Nephron progenitor cell (in vitro differentiated cells): ENCODE measurements at regions not wholly inside any gene's neighbourhood (a gene's known extent, or its start where the extent isn't known, plus 50 kb on each side); places are given as distances from the start of the nearest gene placed in this dataset.

Experiments
- DNase-seq: peaks from one replicate; pipeline ENCODE4 v3.0.0; 2021
- H3K27ac Mint-ChIP-seq: 2 replicates; pipeline ENCODE4 v1.8.0; 2021; ENCODE audit warnings: mild to moderate bottlenecking, moderate library complexity, mixed read lengths
- H3K27me3 Mint-ChIP-seq: 2 replicates; pipeline ENCODE4 v1.8.0; 2021; ENCODE audit warnings: mild to moderate bottlenecking, low read depth, mixed read lengths; ENCODE audit not compliant: poor library complexity
- H3K36me3 Mint-ChIP-seq: 2 replicates; pipeline ENCODE4 v1.8.0; 2021; ENCODE audit warnings: low read depth, mixed read lengths
- H3K4me1 Mint-ChIP-seq: 2 replicates; pipeline ENCODE4 v1.8.0; 2021; ENCODE audit warnings: mixed read lengths
- H3K4me3 Mint-ChIP-seq: 2 replicates; pipeline ENCODE4 v1.8.0; 2021; ENCODE audit warnings: mild to moderate bottlenecking, moderate library complexity, mixed read lengths
- H3K9me3 Mint-ChIP-seq: 2 replicates; pipeline ENCODE4 v1.8.0; 2021; ENCODE audit warnings: mild to moderate bottlenecking, moderate library complexity, mixed read lengths
- TF ChIP-seq, protein P1 (sequence below): fragments of 200-600 bp; sonication (generic); IDR thresholded peaks from 2 replicates; pipeline ENCODE4 v1.5.0; 2021; ENCODE audit warnings: antibody characterized with exemption

GRCh38 chr1:177705839-177706238 lies 264.0 kb downstream of the SEC16B start:
- H3K36me3 Mint-ChIP-seq = no peaks in the 10 kb centered on the region
- H3K27ac Mint-ChIP-seq = no peak overlapping the region
- TF ChIP-seq, protein P1, sequence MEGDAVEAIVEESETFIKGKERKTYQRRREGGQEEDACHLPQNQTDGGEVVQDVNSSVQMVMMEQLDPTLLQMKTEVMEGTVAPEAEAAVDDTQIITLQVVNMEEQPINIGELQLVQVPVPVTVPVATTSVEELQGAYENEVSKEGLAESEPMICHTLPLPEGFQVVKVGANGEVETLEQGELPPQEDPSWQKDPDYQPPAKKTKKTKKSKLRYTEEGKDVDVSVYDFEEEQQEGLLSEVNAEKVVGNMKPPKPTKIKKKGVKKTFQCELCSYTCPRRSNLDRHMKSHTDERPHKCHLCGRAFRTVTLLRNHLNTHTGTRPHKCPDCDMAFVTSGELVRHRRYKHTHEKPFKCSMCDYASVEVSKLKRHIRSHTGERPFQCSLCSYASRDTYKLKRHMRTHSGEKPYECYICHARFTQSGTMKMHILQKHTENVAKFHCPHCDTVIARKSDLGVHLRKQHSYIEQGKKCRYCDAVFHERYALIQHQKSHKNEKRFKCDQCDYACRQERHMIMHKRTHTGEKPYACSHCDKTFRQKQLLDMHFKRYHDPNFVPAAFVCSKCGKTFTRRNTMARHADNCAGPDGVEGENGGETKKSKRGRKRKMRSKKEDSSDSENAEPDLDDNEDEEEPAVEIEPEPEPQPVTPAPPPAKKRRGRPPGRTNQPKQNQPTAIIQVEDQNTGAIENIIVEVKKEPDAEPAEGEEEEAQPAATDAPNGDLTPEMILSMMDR = no peak
- no peak overlapping the region for H3K4me3 Mint-ChIP-seq
- no peaks in the 10 kb centered on the region for H3K9me3 Mint-ChIP-seq
- DNase-seq = no peak
- H3K27me3 Mint-ChIP-seq = peaks cover 25% of the 10 kb centered on the region
- peaks cover 22% of the 10 kb centered on the region for H3K4me1 Mint-ChIP-seq

DNA sequence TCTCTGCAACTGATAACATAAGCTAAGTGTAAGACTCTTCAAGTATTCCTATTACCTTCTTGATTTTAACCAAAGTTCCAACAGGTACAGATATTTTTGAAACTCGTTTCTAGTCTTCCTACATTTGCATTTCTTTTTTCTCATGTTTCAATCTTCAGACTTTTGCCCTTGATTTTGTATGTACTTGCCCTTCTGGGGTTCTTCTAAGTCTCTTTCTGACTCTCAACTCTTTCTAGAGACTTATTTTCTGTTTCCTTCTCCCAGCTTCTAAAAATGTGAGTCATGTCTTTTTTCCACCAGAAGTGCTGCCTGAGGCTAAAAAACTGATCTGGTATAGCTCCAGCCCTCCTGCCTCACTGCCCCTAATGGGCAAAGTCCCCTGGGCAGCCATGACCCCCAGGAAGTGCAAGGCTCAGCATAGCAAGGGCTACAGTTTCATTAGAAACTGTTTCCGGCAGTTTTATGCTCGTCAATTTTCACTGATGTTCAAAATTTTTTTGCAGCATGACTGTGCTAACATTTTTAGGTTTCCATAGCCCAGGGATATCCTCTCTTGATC lies 265.9 kb downstream of the SEC16B start:
- Mint-ChIP-seq H3K9me3 (no peaks in the 10 kb centered on the region), H3K4me1 (peaks cover 11% of the 10 kb centered on the region), H3K4me3 (no peak overlapping the region), H3K36me3 (no peaks in the 10 kb centered on the region), H3K27me3 (peaks cover 15% of the 10 kb centered on the region), H3K27ac (no peak overlapping the region)
- TF ChIP-seq, protein P1 = no peak
- DNase-seq = no peak

DNA sequence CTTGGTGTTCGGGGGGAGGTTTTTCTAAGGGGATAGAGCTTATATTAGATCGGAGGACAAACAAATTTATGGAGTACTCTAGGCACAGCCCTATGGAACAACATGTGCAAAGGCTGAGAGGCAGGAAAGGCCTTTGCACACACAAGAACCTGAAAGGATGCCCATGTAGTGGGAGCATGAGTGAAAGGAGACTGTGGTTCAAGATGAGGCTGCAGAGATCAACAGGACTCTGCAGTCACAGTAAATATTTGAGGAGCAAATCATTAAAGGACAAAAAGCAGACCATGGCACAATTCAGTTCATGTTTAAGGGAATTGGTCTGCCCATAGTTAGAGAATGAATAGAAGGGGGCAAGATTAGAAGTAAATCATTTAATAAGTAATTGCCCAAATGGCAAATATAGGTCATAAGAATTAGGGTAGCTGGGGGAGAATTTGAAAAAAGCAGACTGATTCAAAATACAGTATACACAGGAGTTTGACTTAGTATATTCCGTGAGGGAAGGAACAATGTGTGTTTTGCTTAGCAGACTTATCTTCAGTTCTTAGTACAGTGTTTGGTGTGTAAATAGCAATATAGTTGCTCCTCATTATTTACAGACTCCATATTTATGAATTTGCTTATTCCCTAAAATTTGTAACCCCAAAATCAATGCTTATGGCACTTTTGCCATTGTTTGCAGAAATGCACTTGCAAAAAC lies 268.1 kb downstream of the SEC16B start:
- no peaks in the 10 kb centered on the region for H3K9me3 Mint-ChIP-seq
- no peaks in the 10 kb centered on the region for H3K4me1 Mint-ChIP-seq
- TF ChIP-seq, protein P1 = no peak
- H3K36me3 Mint-ChIP-seq = no peaks in the 10 kb centered on the region
- no peak for DNase-seq
- H3K27me3 Mint-ChIP-seq = peaks cover 15% of the 10 kb centered on the region
- H3K4me3 Mint-ChIP-seq = no peak overlapping the region
- H3K27ac Mint-ChIP-seq = no peak overlapping the region

GRCh38 chr1:177700856-177701255 lies 269.0 kb downstream of the SEC16B start:
- Mint-ChIP-seq H3K27me3 (peaks cover 15% of the 10 kb centered on the region), H3K36me3 (no peaks in the 10 kb centered on the region), H3K27ac (no peak overlapping the region), H3K9me3 (no peaks in the 10 kb centered on the region), H3K4me1 (no peaks in the 10 kb centered on the region), H3K4me3 (no peak overlapping the region)
- DNase-seq = no peak
- TF ChIP-seq, protein P1 = no peak

DNA sequence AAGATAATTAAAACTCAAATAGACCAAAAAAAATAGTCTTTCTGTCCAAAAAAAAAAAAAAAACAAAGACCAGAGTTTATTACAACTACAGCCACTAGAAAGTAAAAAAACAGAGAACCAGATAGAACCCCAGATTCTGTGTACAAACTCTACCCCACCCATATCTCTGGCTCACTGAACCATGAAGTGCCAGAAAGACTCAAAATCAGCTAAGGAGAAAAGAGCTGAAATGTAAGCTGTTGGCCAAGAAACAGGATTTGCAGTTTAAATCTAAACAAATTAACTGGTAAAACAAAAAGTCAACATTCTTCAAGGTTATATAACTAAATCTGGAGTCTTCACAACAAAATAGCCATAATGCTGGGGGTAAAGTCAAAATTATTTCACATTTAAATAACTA lies 278.9 kb downstream of the SEC16B start:
- Mint-ChIP-seq H3K9me3 (peaks cover 38% of the 10 kb centered on the region), H3K4me3 (no peak overlapping the region), H3K36me3 (peaks cover 13% of the 10 kb centered on the region), H3K4me1 (peaks cover 7% of the 10 kb centered on the region), H3K27me3 (peaks cover 7% of the 10 kb centered on the region), H3K27ac (no peak overlapping the region)
- no peak for DNase-seq
- TF ChIP-seq, protein P1 = no peak

- TF ChIP-seq, protein P1 = no peak
- Mint-ChIP-seq H3K27ac (no peak overlapping the region), H3K27me3 (peaks cover 4% of the 10 kb centered on the region), H3K36me3 (peaks cover 13% of the 10 kb centered on the region), H3K9me3 (peaks cover 22% of the 10 kb centered on the region), H3K4me3 (no peak overlapping the region), H3K4me1 (peaks cover 7% of the 10 kb centered on the region)
- no peak for DNase-seq
These were observed 282.3 kb downstream of the SEC16B start for GRCh38 chr1:177687544-177687943.
